Astrocyte of the cerebellum (primary cell): ENCODE measurements at regions not wholly inside any gene's neighbourhood (a gene's known extent, or its start where the extent isn't known, plus 50 kb on each side); places are given as distances from the start of the nearest gene placed in this dataset.

ENCODE experiments used
- DNase-seq: peaks from one replicate; pipeline ENCODE4 v3.0.0-alpha.2; 2011; ENCODE audit warnings: low read depth
- H3K4me3 ChIP-seq: 2 replicates; pipeline ENCODE4 v1.5.1; 2011; ENCODE audit warnings: mild to moderate bottlenecking, low read depth, low read length, moderate library complexity
- CTCF ChIP-seq: IDR thresholded peaks from 2 replicates; pipeline ENCODE4 v1.5.1; 2012; ENCODE audit warnings: low read length, low read depth, moderate library complexity, mild to moderate bottlenecking; ENCODE audit errors: missing control alignments
- in situ Hi-C: cut with HindIII; loops from 2 replicates; pipeline ENCODE4 v1.10.0; 2017; ENCODE audit warnings: low sequenced_read_pairs

- TF ChIP-seq CTCF = no peak
- in situ Hi-C loops = no loop called here
- H3K4me3 ChIP-seq = no peak overlapping the region
- no peak for DNase-seq
Measured at GRCh38 chr21:19640964-19641363, 1237.4 kb upstream of the TMPRSS15 start.

GRCh38 chr21:19648391-19648790 lies 1244.8 kb upstream of the TMPRSS15 start:
- in situ Hi-C loops = no loop called here
- TF ChIP-seq CTCF = no peak
- no peak overlapping the region for H3K4me3 ChIP-seq
- no peak for DNase-seq

- in situ Hi-C loops = no loop called here
- DNase-seq = no peak
- no peak for TF ChIP-seq CTCF
- no peak overlapping the region for H3K4me3 ChIP-seq
Measured at GRCh38 chr21:19683492-19683891, 1279.9 kb upstream of the TMPRSS15 start.

GRCh38 chr21:19684328-19684727 lies 1280.7 kb upstream of the TMPRSS15 start:
- in situ Hi-C loops = no loop called here
- H3K4me3 ChIP-seq = no peak overlapping the region
- no peak for DNase-seq
- no peak for TF ChIP-seq CTCF

GRCh38 chr21:19692231-19692630 lies 1288.6 kb upstream of the TMPRSS15 start:
- H3K4me3 ChIP-seq = no peak overlapping the region
- no peak for DNase-seq
- in situ Hi-C loops = no loop called here
- no peak for TF ChIP-seq CTCF

GRCh38 chr21:19695796-19696195 lies 1292.2 kb upstream of the TMPRSS15 start:
- in situ Hi-C loops = no loop called here
- no peak for TF ChIP-seq CTCF
- DNase-seq = no peak
- H3K4me3 ChIP-seq = no peak overlapping the region

- no peak overlapping the region for H3K4me3 ChIP-seq
- in situ Hi-C loops = no loop called here
- DNase-seq = no peak
- no peak for TF ChIP-seq CTCF
Measured at GRCh38 chr21:19700476-19700875, 1296.9 kb upstream of the TMPRSS15 start.
